NCI-H1436 treated with DMSO at 0.1 percent for 48 hours (cell line): ENCODE measurements at regions not wholly inside any gene's neighbourhood (a gene's known extent, or its start where the extent isn't known, plus 50 kb on each side); places are given as distances from the start of the nearest gene placed in this dataset.
"Not testable (repeated sequence)": the region's sequence is repeated elsewhere in the genome, so short reads cannot be mapped to it uniquely, and the experiment has no call there.

Source experiments
- DNase-seq: peaks from one replicate; lab custom pipeline; 2025; lab: John Stamatoyannopoulos, UW

- DNase-seq, result no peak
These were observed 133.7 kb upstream of the ST8SIA4 start for GRCh38 chr5:101036778-101037177.

- no peak for DNase-seq
These were observed 132.3 kb upstream of the ST8SIA4 start for GRCh38 chr5:101035425-101035824.

- DNase-seq, result no peak
These were observed 121.2 kb upstream of the ST8SIA4 start for GRCh38 chr5:101024299-101024698.

- no peak for DNase-seq
These were observed 115.2 kb upstream of the ST8SIA4 start for GRCh38 chr5:101018299-101018698.

GRCh38 chr5:101012880-101013279 lies 109.8 kb upstream of the ST8SIA4 start:
- no peak for DNase-seq

GRCh38 chr5:101009758-101010519 lies 106.9 kb upstream of the ST8SIA4 start:
- DNase-seq, result no peak

- no peak for DNase-seq
These were observed 89.3 kb upstream of the ST8SIA4 start for GRCh38 chr5:100992354-100992753.

GRCh38 chr5:100983601-100984000 lies 80.5 kb upstream of the ST8SIA4 start:
- DNase-seq, result not testable (repeated sequence)

- no peak for DNase-seq
These were observed 71.0 kb upstream of the ST8SIA4 start for GRCh38 chr5:100974082-100974481.

- DNase-seq, result no peak
These were observed 67.7 kb upstream of the ST8SIA4 start for GRCh38 chr5:100970646-100971255.

- DNase-seq, result no peak
These were observed 62.2 kb upstream of the ST8SIA4 start for GRCh38 chr5:100965291-100965690.
